Gastroesophageal sphincter (tissue), 3 donors: ENCODE measurements at regions not wholly inside any gene's neighbourhood (a gene's known extent, or its start where the extent isn't known, plus 50 kb on each side); places are given as distances from the start of the nearest gene placed in this dataset.

ENCODE experiments used
- POLR2A ChIP-seq, 2 donors: fragments of 450-650 bp; IDR thresholded peaks; one replicate each; pipeline ENCODE4 v1.6.1; 2017; ENCODE audit warnings: antibody characterized with exemption in 2 of 2, mild to moderate bottlenecking in 2 of 2, moderate library complexity in 1 of 2
- POLR2AphosphoS5 ChIP-seq: sonication (generic); formaldehyde crosslinking; IDR thresholded peaks from one replicate; pipeline ENCODE4 v1.6.1; 2017; ENCODE audit warnings: antibody characterized with exemption
- TF ChIP-seq, protein P1 (sequence below), 4 experiments: fragments of 200-600 bp in 2 of 4; fragments of 450-650 bp in 2 of 4; sonication (generic) in 1 of 4; IDR thresholded peaks; one replicate each; pipeline ENCODE4 v1.5.1; 2017 to 2019; ENCODE audit warnings: antibody characterized with exemption in 4 of 4, mild to moderate bottlenecking in 2 of 4, moderate library complexity in 2 of 4

DNA sequence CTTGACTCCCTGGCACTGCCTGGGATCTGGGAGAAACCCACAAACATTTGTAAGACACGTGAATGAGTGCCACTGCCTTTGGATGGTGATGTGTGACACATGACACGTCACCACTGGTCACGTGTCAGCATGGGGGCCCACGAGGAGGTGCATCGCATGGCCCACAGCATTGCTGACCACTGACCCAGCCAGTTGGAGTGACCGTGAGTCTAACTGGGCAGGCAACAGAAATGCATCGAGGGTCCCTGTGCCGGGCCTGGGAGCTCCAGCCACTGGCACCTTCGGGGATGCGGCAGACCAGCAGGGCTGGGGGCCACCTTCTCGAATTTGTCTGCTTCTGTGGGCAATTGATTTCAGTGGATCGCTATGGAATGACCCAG is 121.9 kb upstream of the HDAC4 start:
- no peak for TF ChIP-seq POLR2AphosphoS5
- TF ChIP-seq, protein P1, sequence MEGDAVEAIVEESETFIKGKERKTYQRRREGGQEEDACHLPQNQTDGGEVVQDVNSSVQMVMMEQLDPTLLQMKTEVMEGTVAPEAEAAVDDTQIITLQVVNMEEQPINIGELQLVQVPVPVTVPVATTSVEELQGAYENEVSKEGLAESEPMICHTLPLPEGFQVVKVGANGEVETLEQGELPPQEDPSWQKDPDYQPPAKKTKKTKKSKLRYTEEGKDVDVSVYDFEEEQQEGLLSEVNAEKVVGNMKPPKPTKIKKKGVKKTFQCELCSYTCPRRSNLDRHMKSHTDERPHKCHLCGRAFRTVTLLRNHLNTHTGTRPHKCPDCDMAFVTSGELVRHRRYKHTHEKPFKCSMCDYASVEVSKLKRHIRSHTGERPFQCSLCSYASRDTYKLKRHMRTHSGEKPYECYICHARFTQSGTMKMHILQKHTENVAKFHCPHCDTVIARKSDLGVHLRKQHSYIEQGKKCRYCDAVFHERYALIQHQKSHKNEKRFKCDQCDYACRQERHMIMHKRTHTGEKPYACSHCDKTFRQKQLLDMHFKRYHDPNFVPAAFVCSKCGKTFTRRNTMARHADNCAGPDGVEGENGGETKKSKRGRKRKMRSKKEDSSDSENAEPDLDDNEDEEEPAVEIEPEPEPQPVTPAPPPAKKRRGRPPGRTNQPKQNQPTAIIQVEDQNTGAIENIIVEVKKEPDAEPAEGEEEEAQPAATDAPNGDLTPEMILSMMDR (IDR thresholded peaks at IDR 0.05): no peak
- no peak for TF ChIP-seq POLR2A (IDR thresholded peaks at IDR 0.05)
